ENCODE measurements at regions not wholly inside any gene's neighbourhood (a gene's known extent, or its start where the extent isn't known, plus 50 kb on each side); places are given as distances from the start of the nearest gene placed in this dataset.

DNA sequence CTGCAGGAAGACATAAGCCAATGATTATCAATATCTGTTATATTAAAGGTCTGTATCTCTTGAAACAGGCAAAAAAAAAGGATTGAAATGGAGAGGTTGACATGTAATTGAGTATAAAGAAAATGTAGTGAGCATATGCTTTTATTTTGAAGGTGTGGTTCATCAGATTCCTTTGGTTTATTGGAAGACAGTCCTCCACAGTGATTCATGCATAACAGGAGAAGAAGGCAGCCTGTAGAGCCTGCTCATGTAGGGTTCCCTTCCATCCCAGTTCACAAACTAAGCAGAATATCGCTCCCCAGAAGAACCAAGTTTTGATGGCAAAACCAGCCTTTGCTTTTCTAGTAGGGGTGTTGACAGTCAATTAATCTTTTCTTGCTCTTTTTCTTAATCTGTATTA is 1016.8 kb upstream of the ADGRL4 start:
- DNase-seq = no peak
- Histone ChIP-seq H3K4me3 (no peak overlapping the region), H3K4me1 (no peaks in the 10 kb centered on the region), H3K36me3 (no peaks in the 10 kb centered on the region), H3K27ac (no peak overlapping the region), H3K9me3 (no peaks in the 10 kb centered on the region), H3K27me3 (no peaks in the 10 kb centered on the region)
- intact Hi-C loops (cut with DNase I) = no loop called here
- TF ChIP-seq POLR2AphosphoS5 (IDR thresholded peaks at IDR 0.05) (no peak), POLR2A (IDR thresholded peaks at IDR 0.05) (no peak), EP300 (IDR thresholded peaks at IDR 0.05) (no peak)
- TF ChIP-seq, protein P1, sequence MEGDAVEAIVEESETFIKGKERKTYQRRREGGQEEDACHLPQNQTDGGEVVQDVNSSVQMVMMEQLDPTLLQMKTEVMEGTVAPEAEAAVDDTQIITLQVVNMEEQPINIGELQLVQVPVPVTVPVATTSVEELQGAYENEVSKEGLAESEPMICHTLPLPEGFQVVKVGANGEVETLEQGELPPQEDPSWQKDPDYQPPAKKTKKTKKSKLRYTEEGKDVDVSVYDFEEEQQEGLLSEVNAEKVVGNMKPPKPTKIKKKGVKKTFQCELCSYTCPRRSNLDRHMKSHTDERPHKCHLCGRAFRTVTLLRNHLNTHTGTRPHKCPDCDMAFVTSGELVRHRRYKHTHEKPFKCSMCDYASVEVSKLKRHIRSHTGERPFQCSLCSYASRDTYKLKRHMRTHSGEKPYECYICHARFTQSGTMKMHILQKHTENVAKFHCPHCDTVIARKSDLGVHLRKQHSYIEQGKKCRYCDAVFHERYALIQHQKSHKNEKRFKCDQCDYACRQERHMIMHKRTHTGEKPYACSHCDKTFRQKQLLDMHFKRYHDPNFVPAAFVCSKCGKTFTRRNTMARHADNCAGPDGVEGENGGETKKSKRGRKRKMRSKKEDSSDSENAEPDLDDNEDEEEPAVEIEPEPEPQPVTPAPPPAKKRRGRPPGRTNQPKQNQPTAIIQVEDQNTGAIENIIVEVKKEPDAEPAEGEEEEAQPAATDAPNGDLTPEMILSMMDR (IDR thresholded peaks at IDR 0.05) = no peak
- 88 to 91% methylated on average over 1 of the region's 1 CpG for WGBS, 2 donors

DNA sequence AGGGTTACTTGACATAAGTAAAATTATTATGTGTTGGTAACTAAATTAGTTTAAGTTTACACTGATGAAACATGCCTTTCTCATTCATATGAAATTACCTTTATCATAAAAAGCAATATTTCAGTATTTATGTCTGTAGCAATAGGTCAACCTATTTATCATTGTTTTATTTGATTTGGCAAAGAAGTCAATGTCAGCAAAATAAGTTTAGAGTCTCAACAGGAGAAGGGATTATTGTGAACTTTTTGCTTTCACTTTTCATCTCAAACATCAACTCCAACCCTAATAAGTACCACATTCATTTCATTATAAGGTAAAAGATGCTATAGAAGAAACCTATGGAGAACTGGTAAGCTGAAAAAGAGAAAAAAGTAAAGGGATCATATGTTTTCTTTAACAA is 1015.4 kb upstream of the ADGRL4 start:
- H3K4me1 ChIP-seq = no peaks in the 10 kb centered on the region
- intact Hi-C loops (cut with DNase I) = no loop called here

DNA sequence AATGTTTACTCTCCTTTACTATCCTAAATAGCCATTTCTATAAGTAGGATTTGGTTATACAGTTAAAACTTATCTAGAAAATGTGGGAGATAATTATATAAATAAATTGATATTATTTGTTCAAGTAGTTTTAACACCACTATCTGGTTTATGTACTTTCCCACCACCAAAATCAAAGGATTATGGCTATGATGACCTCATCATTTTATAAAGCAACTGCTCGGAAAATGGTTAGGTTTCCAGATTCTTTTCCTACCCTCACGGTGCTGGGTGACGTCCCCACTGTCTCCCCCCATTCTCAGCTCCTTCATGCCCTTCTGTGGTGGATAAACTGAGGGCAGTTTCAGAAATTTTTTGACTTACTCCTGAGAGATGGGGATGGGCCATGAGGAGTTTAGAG is 1011.8 kb upstream of the ADGRL4 start:
- intact Hi-C loops (cut with DNase I) = no loop called here
- Histone ChIP-seq H3K27ac (no peak overlapping the region), H3K36me3 (no peaks in the 10 kb centered on the region), H3K27me3 (no peaks in the 10 kb centered on the region), H3K4me1 (no peaks in the 10 kb centered on the region), H3K4me3 (no peak overlapping the region), H3K9me3 (no peaks in the 10 kb centered on the region)
- DNase-seq = no peak
- no peak for TF ChIP-seq POLR2AphosphoS5 (IDR thresholded peaks at IDR 0.05)
- TF ChIP-seq, protein P1 (IDR thresholded peaks at IDR 0.05) = no peak
- no peak for TF ChIP-seq POLR2A (IDR thresholded peaks at IDR 0.05)
- no peak for TF ChIP-seq EP300 (IDR thresholded peaks at IDR 0.05)
- 84 to 92% methylated on average over 3 of the region's 3 CpGs for WGBS, 2 donors

More for the DNA sequence above, 1015.4 kb upstream of the ADGRL4 start:
- DNase-seq = no peak
- H3K9me3 ChIP-seq = no peaks in the 10 kb centered on the region
- TF ChIP-seq EP300 (IDR thresholded peaks at IDR 0.05) (no peak), POLR2AphosphoS5 (IDR thresholded peaks at IDR 0.05) (no peak), POLR2A (IDR thresholded peaks at IDR 0.05) (no peak)
- TF ChIP-seq, protein P1 (IDR thresholded peaks at IDR 0.05) = no peak
- H3K27ac ChIP-seq = no peak overlapping the region
- no peak overlapping the region for H3K4me3 ChIP-seq
- H3K36me3 ChIP-seq = no peaks in the 10 kb centered on the region
- no peaks in the 10 kb centered on the region for H3K27me3 ChIP-seq

DNA sequence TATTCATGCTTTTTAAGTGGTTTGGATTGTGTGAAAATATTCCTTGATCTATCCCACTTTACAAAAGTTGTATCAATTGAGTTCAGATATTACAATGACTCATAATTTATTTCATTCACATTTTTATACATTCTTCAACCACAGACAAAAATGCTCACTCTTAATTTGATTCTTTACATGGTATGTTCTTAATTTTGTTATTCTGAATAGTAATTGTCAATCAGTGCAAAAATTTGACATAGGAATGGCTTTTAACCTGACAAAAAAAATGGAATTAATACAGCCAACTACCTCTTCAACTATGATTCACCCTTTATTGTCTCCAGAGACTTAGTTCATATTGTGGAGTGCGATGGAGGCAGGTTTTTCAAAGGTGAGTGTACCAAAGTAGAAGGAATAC is 1002.4 kb upstream of the ADGRL4 start:
- 91 to 92% methylated on average over 1 of the region's 1 CpG for WGBS, 2 donors
- no peak overlapping the region for H3K4me3 ChIP-seq
- no peak for DNase-seq
- H3K4me1 ChIP-seq = no peaks in the 10 kb centered on the region
- TF ChIP-seq EP300 (IDR thresholded peaks at IDR 0.05) (no peak), POLR2AphosphoS5 (IDR thresholded peaks at IDR 0.05) (no peak), POLR2A (IDR thresholded peaks at IDR 0.05) (no peak)
- TF ChIP-seq, protein P1 (IDR thresholded peaks at IDR 0.05) = no peak
- no peaks in the 10 kb centered on the region for H3K9me3 ChIP-seq
- H3K27ac ChIP-seq = no peak overlapping the region
- no peaks in the 10 kb centered on the region for H3K36me3 ChIP-seq
- no peaks in the 10 kb centered on the region for H3K27me3 ChIP-seq
- intact Hi-C loops (cut with DNase I) = no loop called here

DNA sequence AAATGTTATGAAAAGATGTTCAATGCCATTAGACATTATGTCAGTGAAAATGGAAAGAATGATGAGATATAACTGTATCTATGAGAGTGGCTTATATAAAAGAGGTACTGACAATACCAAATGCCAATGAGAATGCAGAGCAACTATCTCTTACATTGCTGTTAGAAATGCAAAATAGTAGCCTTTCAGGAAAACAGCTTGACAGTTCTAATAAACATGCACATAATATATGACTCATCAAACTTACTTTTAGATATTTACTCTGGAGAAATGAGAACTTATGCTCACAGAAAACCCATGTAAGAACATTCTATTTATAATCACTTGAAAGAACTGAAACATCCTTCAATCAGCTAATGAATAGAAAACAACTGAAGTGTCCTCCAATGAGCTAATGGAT is 996.7 kb upstream of the ADGRL4 start:
- intact Hi-C loops (cut with DNase I) = no loop called here
- no peaks in the 10 kb centered on the region for H3K9me3 ChIP-seq
- no peaks in the 10 kb centered on the region for H3K27me3 ChIP-seq
- no peak overlapping the region for H3K27ac ChIP-seq
- no peaks in the 10 kb centered on the region for H3K4me1 ChIP-seq
- no peak overlapping the region for H3K4me3 ChIP-seq
- no peak for DNase-seq
- no peaks in the 10 kb centered on the region for H3K36me3 ChIP-seq
- TF ChIP-seq EP300 (IDR thresholded peaks at IDR 0.05) (no peak), POLR2A (IDR thresholded peaks at IDR 0.05) (no peak), POLR2AphosphoS5 (IDR thresholded peaks at IDR 0.05) (no peak)
- TF ChIP-seq, protein P1 (IDR thresholded peaks at IDR 0.05) = no peak

All from sigmoid colon (tissue), 6 donors.